Gastrocnemius medialis (tissue), 4 donors: ENCODE measurements at regions not wholly inside any gene's neighbourhood (a gene's known extent, or its start where the extent isn't known, plus 50 kb on each side); places are given as distances from the start of the nearest gene placed in this dataset.
"Not testable (repeated sequence)": the region's sequence is repeated elsewhere in the genome, so short reads cannot be mapped to it uniquely, and the experiment has no call there.

Experiments
- ATAC-seq, 2 donors: fragments of 150-250 bp; one replicate each; pipeline ENCODE4 v1.9.1; 2016
- DNase-seq, 2 donors: peaks; one replicate each; pipeline ENCODE4 v3.0.0-alpha.2; 2019
- H3K27ac ChIP-seq, 4 donors: fragments of 200-600 bp; sonication (generic); 1 replicate in 1 of 4; 2 replicates in 3 of 4; pipeline ENCODE4 v1.5.1; 2016 to 2018; ENCODE audit warnings: mild to moderate bottlenecking in 2 of 4, moderate library complexity in 1 of 4
- H3K27me3 ChIP-seq, 3 donors: fragments of 200-600 bp; sonication (generic) in 2 of 3; 1 replicate in 1 of 3; 2 replicates in 2 of 3; pipeline versions ENCODE4 v1.5.1 to v1.6.0; 2016 to 2019; ENCODE audit warnings: mild to moderate bottlenecking in 1 of 3, moderate library complexity in 1 of 3
- H3K36me3 ChIP-seq, 2 donors: fragments of 200-600 bp; sonication (generic) in 1 of 2; one replicate each; pipeline ENCODE4 v1.5.1; 2017 to 2018
- H3K4me1 ChIP-seq, 2 donors: fragments of 200-600 bp; sonication (generic) in 1 of 2; one replicate each; pipeline ENCODE4 v1.5.1; 2016 to 2017; ENCODE audit warnings: mild to moderate bottlenecking in 2 of 2
- H3K4me3 ChIP-seq, 4 donors: fragments of 200-600 bp; sonication (generic) in 3 of 4; 1 replicate in 1 of 4; 2 replicates in 3 of 4; pipeline ENCODE4 v1.5.1; 2016 to 2019; ENCODE audit warnings: mild to moderate bottlenecking in 2 of 4
- H3K9me3 ChIP-seq, 3 donors: fragments of 200-600 bp; sonication (generic) in 2 of 3; 1 replicate in 1 of 3; 2 replicates in 2 of 3; pipeline ENCODE4 v1.5.1; 2016 to 2019
- POLR2A ChIP-seq, 2 donors: fragments of 450-650 bp; IDR thresholded peaks; one replicate each; pipeline ENCODE4 v1.6.1; 2017; ENCODE audit warnings: antibody characterized with exemption in 2 of 2, mild to moderate bottlenecking in 2 of 2, moderate library complexity in 2 of 2
- in situ Hi-C, 4 donors: fragments of 200-750 bp; cut with MboI; loops; one replicate each; pipeline versions ENCODE4 v1.15.0 to v1.8.0; 2017; ENCODE audit warnings: low sequenced_read_pairs in 4 of 4
- intact Hi-C: fragments of 100-400 bp; cut with DNase I; formaldehyde crosslinking; loops from one replicate; pipeline ENCODE4 v1.15.1; 2023; ENCODE audit warnings: low total_unique reads
- TF ChIP-seq, protein P1 (sequence below), 5 experiments: fragments of 450-650 bp in 3 of 5; fragments of 200-600 bp in 2 of 5; sonication (generic) in 2 of 5; IDR thresholded peaks in 4 of 5; conservative IDR thresholded peaks in 1 of 5; 1 replicate in 4 of 5; 2 replicates in 1 of 5; pipeline ENCODE4 v1.5.1; 2016 to 2019; ENCODE audit warnings: antibody characterized with exemption in 5 of 5, mild to moderate bottlenecking in 3 of 5, moderate library complexity in 3 of 5

DNA sequence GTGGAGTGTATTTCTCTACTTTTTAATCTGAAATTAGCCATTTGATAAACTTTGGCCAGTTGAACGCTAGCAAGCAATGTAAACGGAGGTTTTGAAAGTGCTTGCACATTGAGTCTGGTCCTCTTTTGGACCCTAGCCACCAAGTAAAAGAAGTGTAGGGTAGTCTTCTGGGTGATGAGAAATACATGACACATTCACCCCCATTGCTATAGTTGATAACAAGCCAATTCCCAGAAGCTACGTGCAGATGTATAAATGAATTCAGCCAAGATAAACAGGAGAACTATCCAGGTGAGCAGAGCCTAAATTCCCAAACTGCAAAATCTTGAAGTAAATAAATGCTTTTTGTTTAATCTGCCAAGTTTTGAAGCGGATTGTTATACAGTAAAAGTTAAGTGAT, 965.4 kb upstream of the GRIA3 start:
- no peaks in the 10 kb centered on the region for H3K9me3 ChIP-seq
- H3K36me3 ChIP-seq, result no peaks in the 10 kb centered on the region
- TF ChIP-seq, protein P1, sequence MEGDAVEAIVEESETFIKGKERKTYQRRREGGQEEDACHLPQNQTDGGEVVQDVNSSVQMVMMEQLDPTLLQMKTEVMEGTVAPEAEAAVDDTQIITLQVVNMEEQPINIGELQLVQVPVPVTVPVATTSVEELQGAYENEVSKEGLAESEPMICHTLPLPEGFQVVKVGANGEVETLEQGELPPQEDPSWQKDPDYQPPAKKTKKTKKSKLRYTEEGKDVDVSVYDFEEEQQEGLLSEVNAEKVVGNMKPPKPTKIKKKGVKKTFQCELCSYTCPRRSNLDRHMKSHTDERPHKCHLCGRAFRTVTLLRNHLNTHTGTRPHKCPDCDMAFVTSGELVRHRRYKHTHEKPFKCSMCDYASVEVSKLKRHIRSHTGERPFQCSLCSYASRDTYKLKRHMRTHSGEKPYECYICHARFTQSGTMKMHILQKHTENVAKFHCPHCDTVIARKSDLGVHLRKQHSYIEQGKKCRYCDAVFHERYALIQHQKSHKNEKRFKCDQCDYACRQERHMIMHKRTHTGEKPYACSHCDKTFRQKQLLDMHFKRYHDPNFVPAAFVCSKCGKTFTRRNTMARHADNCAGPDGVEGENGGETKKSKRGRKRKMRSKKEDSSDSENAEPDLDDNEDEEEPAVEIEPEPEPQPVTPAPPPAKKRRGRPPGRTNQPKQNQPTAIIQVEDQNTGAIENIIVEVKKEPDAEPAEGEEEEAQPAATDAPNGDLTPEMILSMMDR (IDR thresholded peaks at IDR 0.05 in 4 of 5, conservative IDR thresholded peaks at IDR 0.05 in 1 of 5), result no peak
- TF ChIP-seq POLR2A (IDR thresholded peaks at IDR 0.05), result no peak
- no peak overlapping the region for H3K27ac ChIP-seq
- H3K27me3 ChIP-seq, result no peaks in the 10 kb centered on the region
- in situ Hi-C loops, result no loop called here
- ATAC-seq, result no peak
- no peaks in the 10 kb centered on the region for H3K4me1 ChIP-seq
- intact Hi-C loops, result no loop called here
- no peak for DNase-seq
- no peak overlapping the region for H3K4me3 ChIP-seq

DNA sequence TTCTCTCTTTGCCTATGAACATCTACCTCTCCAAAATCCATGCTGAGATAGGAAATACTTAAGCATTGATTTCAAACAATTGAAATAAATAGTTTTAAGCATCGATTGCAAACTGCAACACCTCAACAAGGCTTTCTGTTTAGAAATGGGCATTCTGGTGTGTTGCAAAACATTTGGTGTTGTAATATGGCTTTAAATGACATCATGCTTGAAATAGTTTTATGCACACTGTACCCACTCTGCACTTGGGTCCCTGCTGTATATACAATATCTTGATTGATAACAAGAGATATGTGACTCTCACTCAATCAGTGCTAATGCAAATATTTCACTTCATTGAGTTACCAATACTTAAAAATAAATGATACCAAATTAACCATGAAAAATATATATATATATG, 964.9 kb upstream of the GRIA3 start:
- Histone ChIP-seq H3K27me3 (no peaks in the 10 kb centered on the region), H3K36me3 (no peaks in the 10 kb centered on the region), H3K27ac (no peak overlapping the region), H3K4me3 (no peak overlapping the region), H3K4me1 (no peaks in the 10 kb centered on the region), H3K9me3 (no peaks in the 10 kb centered on the region)
- in situ Hi-C loops (no loop called here), intact Hi-C loops (no loop called here)
- no peak for ATAC-seq
- TF ChIP-seq POLR2A (IDR thresholded peaks at IDR 0.05), result no peak
- TF ChIP-seq, protein P1 (IDR thresholded peaks at IDR 0.05 in 4 of 5, conservative IDR thresholded peaks at IDR 0.05 in 1 of 5), result no peak
- DNase-seq, result no peak

GRCh38 chrX:122219735-122220134, 964.3 kb upstream of the GRIA3 start:
- TF ChIP-seq, protein P1 (IDR thresholded peaks at IDR 0.05 in 4 of 5, conservative IDR thresholded peaks at IDR 0.05 in 1 of 5), result no peak
- TF ChIP-seq POLR2A (IDR thresholded peaks at IDR 0.05), result no peak
- in situ Hi-C loops, result no loop called here
- ATAC-seq, result no peak
- H3K9me3 ChIP-seq, result no peaks in the 10 kb centered on the region
- no peak overlapping the region for H3K27ac ChIP-seq
- H3K4me1 ChIP-seq, result no peaks in the 10 kb centered on the region
- no peaks in the 10 kb centered on the region for H3K36me3 ChIP-seq
- H3K27me3 ChIP-seq, result no peaks in the 10 kb centered on the region
- intact Hi-C loops, result no loop called here
- DNase-seq, result no peak
- H3K4me3 ChIP-seq, result no peak overlapping the region

GRCh38 chrX:122220644-122221373, 963.3 kb upstream of the GRIA3 start:
- Histone ChIP-seq H3K4me3 (no peak overlapping the region), H3K27ac (no peak overlapping the region), H3K27me3 (no peaks in the 10 kb centered on the region), H3K9me3 (no peaks in the 10 kb centered on the region), H3K4me1 (no peaks in the 10 kb centered on the region), H3K36me3 (no peaks in the 10 kb centered on the region)
- ATAC-seq, result no peak
- intact Hi-C loops, result no loop called here
- in situ Hi-C loops, result no loop called here
- no peak for TF ChIP-seq POLR2A (IDR thresholded peaks at IDR 0.05)
- TF ChIP-seq, protein P1 (IDR thresholded peaks at IDR 0.05 in 4 of 5, conservative IDR thresholded peaks at IDR 0.05 in 1 of 5), result no peak
- DNase-seq, result no peak

DNA sequence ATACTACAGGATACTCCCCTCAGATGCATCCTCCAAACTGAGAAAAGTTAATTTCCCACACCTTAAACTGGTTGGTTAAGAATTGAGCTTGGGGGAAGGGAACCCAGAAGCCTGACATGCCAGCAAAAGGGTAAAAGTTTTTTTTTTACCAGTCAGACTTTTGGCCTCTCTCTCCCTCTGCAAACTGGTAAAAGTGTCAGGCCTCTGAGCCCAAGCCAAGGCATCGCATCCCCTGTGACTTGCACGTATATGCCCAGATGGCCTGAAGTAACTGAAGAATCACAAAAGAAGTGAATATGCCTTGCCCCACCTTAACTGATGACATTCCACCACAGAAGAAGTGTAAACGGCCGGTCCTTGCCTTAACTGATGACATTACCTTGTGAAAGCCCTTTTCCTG, 962.3 kb upstream of the GRIA3 start:
- H3K4me1 ChIP-seq, H3K36me3 ChIP-seq, H3K27ac ChIP-seq, intact Hi-C loops, H3K27me3 ChIP-seq, ATAC-seq, H3K9me3 ChIP-seq, in situ Hi-C loops, H3K4me3 ChIP-seq, DNase-seq: not testable (repeated sequence)

DNA sequence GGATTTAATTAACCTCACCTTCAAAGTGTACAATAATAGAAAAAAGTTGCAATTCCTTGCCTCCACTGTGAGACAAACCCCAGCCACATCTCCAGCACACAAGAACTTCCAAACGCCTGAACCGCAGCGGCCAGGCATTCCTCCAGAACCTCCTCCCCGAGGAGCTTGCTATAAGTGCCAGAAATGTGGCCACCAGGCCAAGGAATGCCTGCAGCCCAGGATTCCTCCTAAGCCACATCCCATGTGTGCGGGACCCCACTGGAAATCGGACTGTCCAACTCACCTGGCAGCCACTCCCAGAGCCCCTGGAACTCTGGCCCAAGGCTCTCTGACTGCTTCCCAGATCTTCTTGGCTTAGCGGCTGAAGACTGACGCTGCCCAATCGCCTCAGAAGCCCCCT, 959.9 kb upstream of the GRIA3 start:
- DNase-seq, H3K27ac ChIP-seq, H3K27me3 ChIP-seq, intact Hi-C loops, in situ Hi-C loops, H3K36me3 ChIP-seq, H3K4me1 ChIP-seq, ATAC-seq, H3K9me3 ChIP-seq, H3K4me3 ChIP-seq: not testable (repeated sequence)
